Osteoblast (primary cell): ENCODE measurements at regions not wholly inside any gene's neighbourhood (a gene's known extent, or its start where the extent isn't known, plus 50 kb on each side); places are given as distances from the start of the nearest gene placed in this dataset.

Experiments
- DNase-seq: peaks from one replicate; pipeline ENCODE4 v3.0.0; 2011; ENCODE audit warnings: low spot score, mixed read lengths; ENCODE audit not compliant: insufficient read length; ENCODE audit errors: missing footprints
- H2AFZ ChIP-seq: 2 replicates; pipeline ENCODE4 v1.6.0; 2011; ENCODE audit warnings: mild to moderate bottlenecking, low read length
- H3K27ac ChIP-seq: 2 replicates; pipeline ENCODE4 v1.5.1; 2011; ENCODE audit warnings: mild to moderate bottlenecking, low read depth, low read length, moderate library complexity
- H3K27me3 ChIP-seq: 2 replicates; pipeline ENCODE4 v1.6.0; 2012; ENCODE audit warnings: mild to moderate bottlenecking, control low read depth, inconsistent platforms, low read length, moderate library complexity; ENCODE audit not compliant: insufficient read depth
- H3K36me3 ChIP-seq: 2 replicates; pipeline ENCODE4 v1.5.1; 2011; ENCODE audit warnings: mild to moderate bottlenecking, low read length, control low read depth, moderate library complexity; ENCODE audit not compliant: insufficient read depth
- H3K4me1 ChIP-seq: 2 replicates; pipeline ENCODE4 v1.5.1; 2011; ENCODE audit warnings: mild to moderate bottlenecking, low read length, control low read depth, moderate library complexity; ENCODE audit not compliant: insufficient read depth
- H3K4me2 ChIP-seq: 2 replicates; pipeline ENCODE4 v1.6.0; 2011; ENCODE audit warnings: mild to moderate bottlenecking, low read length; ENCODE audit not compliant: insufficient read depth
- H3K4me3 ChIP-seq: fragments of 200-600 bp; sonication (generic); 3 replicates; pipeline ENCODE4 v1.5.1; 2012; ENCODE audit warnings: mild to moderate bottlenecking, low read length, inconsistent platforms; ENCODE audit not compliant: insufficient read depth
- H3K79me2 ChIP-seq: 2 replicates; pipeline ENCODE4 v1.6.0; 2012; ENCODE audit warnings: mild to moderate bottlenecking, low read length, control low read depth, inconsistent platforms; ENCODE audit not compliant: insufficient read depth
- H3K9me3 ChIP-seq: 2 replicates; pipeline ENCODE4 v1.5.1; 2011; ENCODE audit warnings: low read depth, low read length, control low read depth
- H4K20me1 ChIP-seq: 2 replicates; pipeline ENCODE4 v1.6.0; 2012; ENCODE audit warnings: mild to moderate bottlenecking, low read length, control low read depth; ENCODE audit not compliant: insufficient read depth
- CTCF ChIP-seq: IDR thresholded peaks from 2 replicates; pipeline ENCODE4 v1.5.1; 2011; ENCODE audit warnings: mild to moderate bottlenecking, low read depth, low read length, moderate library complexity; ENCODE audit errors: extremely low read depth

GRCh38 chr11:47912843-47913437 lies 64.8 kb upstream of the NUP160 start:
- no peak for TF ChIP-seq CTCF
- no peaks in the 10 kb centered on the region for H4K20me1 ChIP-seq
- DNase-seq: no peak

GRCh38 chr11:47911149-47911548 lies 63.0 kb upstream of the NUP160 start:
- Histone ChIP-seq H3K79me2 (no peaks in the 10 kb centered on the region), H3K9me3 (no peaks in the 10 kb centered on the region), H2AFZ (peak overlapping the region; percentile 7), H3K27ac (no peak overlapping the region), H3K4me1 (peaks cover 13% of the 10 kb centered on the region), H3K27me3 (no peaks in the 10 kb centered on the region), H3K36me3 (no peaks in the 10 kb centered on the region), H4K20me1 (no peaks in the 10 kb centered on the region), H3K4me3 (no peak overlapping the region), H3K4me2 (no peak overlapping the region)
- no peak for TF ChIP-seq CTCF
- DNase-seq: no peak

More at GRCh38 chr11:47912843-47913437, 64.8 kb upstream of the NUP160 start:
- Histone ChIP-seq H3K27ac (no peak overlapping the region), H3K79me2 (no peaks in the 10 kb centered on the region), H3K4me1 (peaks cover 4% of the 10 kb centered on the region), H3K27me3 (no peaks in the 10 kb centered on the region), H3K4me3 (no peak overlapping the region), H3K4me2 (no peak overlapping the region), H3K9me3 (no peaks in the 10 kb centered on the region), H2AFZ (no peak overlapping the region), H3K36me3 (no peaks in the 10 kb centered on the region)

GRCh38 chr11:47908198-47908597 lies 60.0 kb upstream of the NUP160 start:
- Histone ChIP-seq H3K79me2 (no peaks in the 10 kb centered on the region), H3K4me2 (peak overlapping the region; percentile 42), H2AFZ (no peak overlapping the region), H3K27me3 (no peaks in the 10 kb centered on the region), H4K20me1 (no peaks in the 10 kb centered on the region), H3K36me3 (no peaks in the 10 kb centered on the region), H3K4me3 (no peak overlapping the region), H3K27ac (peak overlapping the region; percentile 56), H3K9me3 (no peaks in the 10 kb centered on the region), H3K4me1 (peaks cover 13% of the 10 kb centered on the region)
- DNase-seq: no peak
- no peak for TF ChIP-seq CTCF

- peak overlapping the region; percentile 10 for H2AFZ ChIP-seq
- no peaks in the 10 kb centered on the region for H4K20me1 ChIP-seq
- H3K27me3 ChIP-seq: no peaks in the 10 kb centered on the region
- H3K4me1 ChIP-seq: peaks cover 13% of the 10 kb centered on the region
- no peak for TF ChIP-seq CTCF
- peak; percentile 92 for DNase-seq
- no peaks in the 10 kb centered on the region for H3K79me2 ChIP-seq
- H3K36me3 ChIP-seq: no peaks in the 10 kb centered on the region
- H3K9me3 ChIP-seq: no peaks in the 10 kb centered on the region
- no peak overlapping the region for H3K4me3 ChIP-seq
- peak overlapping the region; percentile 42 for H3K4me2 ChIP-seq
- peak overlapping the region; percentile 56 for H3K27ac ChIP-seq
Measured at GRCh38 chr11:47907499-47907898, 59.3 kb upstream of the NUP160 start.
